WTC11 (cell line): ENCODE measurements at regions not wholly inside any gene's neighbourhood (a gene's known extent, or its start where the extent isn't known, plus 50 kb on each side); places are given as distances from the start of the nearest gene placed in this dataset.

Source experiments
- AR ChIP-seq: fragments of 250-450 bp; sonication (Bioruptor Pico); IDR thresholded peaks from 2 replicates; pipeline ENCODE4 v1.9.0; 2021; ENCODE audit warnings: mild to moderate bottlenecking
- CTCF ChIP-seq: fragments of 200-600 bp; IDR thresholded peaks from 2 replicates; pipeline ENCODE4 v1.8.0; 2022; ENCODE audit warnings: antibody characterized with exemption
- E2F1 ChIP-seq: sonication (generic); formaldehyde crosslinking; IDR thresholded peaks from 2 replicates; pipeline ENCODE4 v1.8.0; 2022; ENCODE audit warnings: mild to moderate bottlenecking, missing genetic modification reagents
- MAX ChIP-seq: sonication (generic); formaldehyde crosslinking; IDR thresholded peaks from 2 replicates; pipeline ENCODE4 v1.8.0; 2022; ENCODE audit warnings: mild to moderate bottlenecking, missing genetic modification reagents
- TCF7 ChIP-seq: sonication (generic); formaldehyde crosslinking; IDR thresholded peaks from 2 replicates; pipeline ENCODE4 v1.8.0; 2022; ENCODE audit warnings: mild to moderate bottlenecking, low read depth, missing genetic modification reagents, moderate library complexity
- USF1 ChIP-seq: sonication (generic); formaldehyde crosslinking; IDR thresholded peaks from 2 replicates; pipeline ENCODE4 v1.8.0; 2022; ENCODE audit warnings: mild to moderate bottlenecking, missing genetic modification reagents
- ZNF423 ChIP-seq: fragments of 250-450 bp; sonication (Bioruptor Pico); IDR thresholded peaks from 2 replicates; pipeline ENCODE4 v2.1.2; 2022; ENCODE audit warnings: mild to moderate bottlenecking, moderate library complexity

- no peak for TF ChIP-seq CTCF
- TF ChIP-seq MAX (CRISPR knock-in tag), result no peak
- no peak for TF ChIP-seq ZNF423 (CRISPR knock-in tag)
- TF ChIP-seq TCF7 (CRISPR knock-in tag), result no peak
- TF ChIP-seq E2F1, result no peak
- no peak for TF ChIP-seq USF1 (CRISPR knock-in tag)
- TF ChIP-seq AR, result no peak
These were observed 105.6 kb upstream of the PMEPA1 start for GRCh38 chr20:57815405-57815804.
